Caco-2 (cell line): ENCODE measurements at regions not wholly inside any gene's neighbourhood (a gene's known extent, or its start where the extent isn't known, plus 50 kb on each side); places are given as distances from the start of the nearest gene placed in this dataset.
"Not testable (repeated sequence)": the region's sequence is repeated elsewhere in the genome, so short reads cannot be mapped to it uniquely, and the experiment has no call there.

ENCODE experiments used
- BruUV-seq: library from RNA; stranded (reverse); fragments of 400-500 nt; replicated peaks from 2 replicates; lab custom pipeline; 2021; lab: Mats Ljungman, UMichigan
- CTCF ChIA-PET: fragments of 300-600 bp; sonication (Branson Sonifier 250); formaldehyde crosslinking; loops from one replicate; lab custom pipeline; 2022; ENCODE audit warnings: antibody characterized with exemption; lab: Charles Lee
- POLR2A ChIA-PET: fragments of 300-600 bp; sonication (Branson Sonifier 250); formaldehyde crosslinking; loops from one replicate; lab custom pipeline; 2022; ENCODE audit warnings: antibody characterized with exemption; lab: Charles Lee
- DNase-seq, 2 experiments: peaks; one replicate each; pipeline versions ENCODE4 v3.0.0 to v3.0.0-alpha.2; 2020 to 2022
- H3K27me3 ChIP-seq: replicated peaks from 2 replicates; pipeline ENCODE4 v1.6.0; 2011; ENCODE audit warnings: low read length; ENCODE audit not compliant: control insufficient read depth, insufficient read depth
- H3K36me3 ChIP-seq: 2 replicates; pipeline ENCODE4 v1.5.1; 2011; ENCODE audit warnings: low read length; ENCODE audit not compliant: control insufficient read depth, insufficient read depth
- H3K4me1 ChIP-seq: fragments of 250-450 bp; sonication (Bioruptor Pico); 2 replicates; pipeline ENCODE4 v1.5.1; 2020; ENCODE audit warnings: mild to moderate bottlenecking
- H3K4me3 ChIP-seq: 2 replicates; pipeline ENCODE4 v1.5.1; 2011; ENCODE audit warnings: low read depth, mild to moderate bottlenecking, control low read depth, low read length
- H3K9me3 ChIP-seq: fragments of 250-450 bp; sonication (Bioruptor Pico); 2 replicates; pipeline ENCODE4 v1.5.1; 2020; ENCODE audit warnings: mild to moderate bottlenecking, moderate library complexity
- H3K27ac Mint-ChIP-seq: one replicate; pipeline ENCODE4 v1.8.0; 2022; ENCODE audit warnings: mixed read lengths; ENCODE audit not compliant: unreplicated experiment
- H3K27me3 Mint-ChIP-seq: one replicate; pipeline ENCODE4 v1.8.0; 2022; ENCODE audit warnings: mixed read lengths; ENCODE audit not compliant: insufficient read depth, unreplicated experiment
- H3K36me3 Mint-ChIP-seq: one replicate; pipeline ENCODE4 v1.8.0; 2022; ENCODE audit warnings: mild to moderate bottlenecking, mixed read lengths; ENCODE audit not compliant: insufficient read depth, unreplicated experiment
- H3K4me1 Mint-ChIP-seq: one replicate; pipeline ENCODE4 v1.8.0; 2022; ENCODE audit warnings: low read depth, mixed read lengths; ENCODE audit not compliant: unreplicated experiment
- H3K4me3 Mint-ChIP-seq: one replicate; pipeline ENCODE4 v1.8.0; 2022; ENCODE audit warnings: mild to moderate bottlenecking, moderate library complexity, mixed read lengths; ENCODE audit not compliant: unreplicated experiment
- H3K9me3 Mint-ChIP-seq: one replicate; pipeline ENCODE4 v1.8.0; 2022; ENCODE audit warnings: mixed read lengths; ENCODE audit not compliant: unreplicated experiment
- intact Hi-C: fragments of 100-400 bp; cut with micrococcal nuclease; formaldehyde crosslinking; loops from one replicate; pipeline ENCODE4 v1.10.0; 2022; ENCODE audit not compliant: unreplicated experiment
- TF ChIP-seq, protein P1 (sequence below), 2 experiments: fragments of 200-600 bp in 1 of 2; IDR thresholded peaks; 1 replicate in 1 of 2; 2 replicates in 1 of 2; pipeline versions ENCODE4 v1.5.1 to v1.8.0; 2011 to 2022; ENCODE audit warnings: antibody characterized with exemption in 1 of 2, control low read depth in 1 of 2, inconsistent platforms in 1 of 2, low read depth in 1 of 2, low read length in 1 of 2, mild to moderate bottlenecking in 1 of 2, moderate library complexity in 1 of 2; ENCODE audit not compliant: insufficient read depth in 1 of 2, severe bottlenecking in 1 of 2, unreplicated experiment in 1 of 2

DNA sequence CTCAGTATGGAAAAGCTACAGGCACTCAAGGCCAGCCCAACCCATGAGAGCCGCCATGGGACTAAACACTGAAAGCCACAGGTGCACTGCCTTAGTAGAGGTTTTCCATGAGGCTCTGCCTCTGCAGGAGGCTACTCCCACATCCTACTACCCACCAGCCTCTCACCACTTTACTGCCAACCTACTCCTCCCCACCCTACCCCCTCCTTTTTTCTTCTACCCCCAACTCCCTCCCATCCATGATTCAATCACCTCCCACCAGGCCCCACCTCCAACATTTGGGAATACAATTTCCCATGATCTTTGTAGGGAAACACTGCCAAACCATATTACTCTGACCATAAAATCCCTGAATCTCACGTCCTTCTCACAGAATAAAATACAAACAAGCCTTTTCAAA is 101.6 kb upstream of the CTSV start:
- POLR2A ChIA-PET: no interaction called here
- Mint-ChIP-seq H3K27me3 (no peaks in the 10 kb centered on the region), H3K9me3 (no peaks in the 10 kb centered on the region), H3K4me1 (no peaks in the 10 kb centered on the region), H3K36me3 (no peaks in the 10 kb centered on the region), H3K27ac (no peak overlapping the region), H3K4me3 (no peak overlapping the region)
- no TSS peak for BruUV-seq
- Histone ChIP-seq H3K4me1 (no peaks in the 10 kb centered on the region), H3K27me3 (no peaks in the 10 kb centered on the region), H3K36me3 (no peaks in the 10 kb centered on the region), H3K9me3 (no peaks in the 10 kb centered on the region), H3K4me3 (no peak overlapping the region)
- DNase-seq: no peak
- CTCF ChIA-PET: no interaction called here
- intact Hi-C loops: no loop called here
- TF ChIP-seq, protein P1, sequence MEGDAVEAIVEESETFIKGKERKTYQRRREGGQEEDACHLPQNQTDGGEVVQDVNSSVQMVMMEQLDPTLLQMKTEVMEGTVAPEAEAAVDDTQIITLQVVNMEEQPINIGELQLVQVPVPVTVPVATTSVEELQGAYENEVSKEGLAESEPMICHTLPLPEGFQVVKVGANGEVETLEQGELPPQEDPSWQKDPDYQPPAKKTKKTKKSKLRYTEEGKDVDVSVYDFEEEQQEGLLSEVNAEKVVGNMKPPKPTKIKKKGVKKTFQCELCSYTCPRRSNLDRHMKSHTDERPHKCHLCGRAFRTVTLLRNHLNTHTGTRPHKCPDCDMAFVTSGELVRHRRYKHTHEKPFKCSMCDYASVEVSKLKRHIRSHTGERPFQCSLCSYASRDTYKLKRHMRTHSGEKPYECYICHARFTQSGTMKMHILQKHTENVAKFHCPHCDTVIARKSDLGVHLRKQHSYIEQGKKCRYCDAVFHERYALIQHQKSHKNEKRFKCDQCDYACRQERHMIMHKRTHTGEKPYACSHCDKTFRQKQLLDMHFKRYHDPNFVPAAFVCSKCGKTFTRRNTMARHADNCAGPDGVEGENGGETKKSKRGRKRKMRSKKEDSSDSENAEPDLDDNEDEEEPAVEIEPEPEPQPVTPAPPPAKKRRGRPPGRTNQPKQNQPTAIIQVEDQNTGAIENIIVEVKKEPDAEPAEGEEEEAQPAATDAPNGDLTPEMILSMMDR (IDR thresholded peaks at IDR 0.05; ENCODE audit: insufficient read depth in 1 of 2, low read depth in 1 of 2, low read length in 1 of 2, severe bottlenecking in 1 of 2, unreplicated experiment in 1 of 2): no peak

DNA sequence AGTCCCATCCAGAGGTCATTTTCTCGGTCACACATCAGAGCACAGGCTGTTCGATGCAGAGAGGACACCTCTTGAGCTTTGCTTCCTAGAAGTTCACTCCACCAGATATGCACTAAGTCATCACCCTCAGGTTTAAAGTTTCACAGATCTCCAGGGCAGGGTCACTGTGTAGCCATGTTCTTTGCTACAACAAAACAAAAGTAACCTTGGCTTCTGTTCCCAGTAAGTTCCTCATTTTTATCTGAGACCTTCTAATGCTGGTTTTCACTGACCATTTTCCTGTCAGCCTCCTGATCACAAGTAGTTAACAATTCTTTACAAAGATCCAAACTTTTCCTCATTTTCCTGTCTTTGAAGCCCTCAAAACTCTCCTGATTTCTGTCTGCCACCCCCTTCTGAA is 97.5 kb upstream of the CTSV start:
- Mint-ChIP-seq H3K27ac (no peak overlapping the region), H3K9me3 (no peaks in the 10 kb centered on the region)

DNA sequence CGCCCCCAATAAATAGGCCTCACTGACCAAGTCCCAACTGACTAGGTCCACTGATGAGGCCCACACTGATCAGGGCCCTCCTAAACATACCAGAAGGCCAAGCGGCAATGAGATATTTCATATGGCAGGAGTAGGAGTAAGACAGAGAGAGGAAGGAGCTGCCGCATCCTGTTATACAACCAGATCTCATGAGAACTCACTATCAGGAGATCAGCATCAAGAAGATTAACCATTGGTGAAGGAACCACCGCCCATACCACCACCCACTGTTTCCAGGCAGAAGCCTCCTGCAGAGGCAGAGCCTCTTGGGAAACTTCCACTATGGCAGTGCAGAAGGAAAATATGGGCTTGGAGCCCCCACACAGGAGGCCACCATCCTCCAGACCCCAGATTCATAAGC is 95.0 kb upstream of the CTSV start:
- intact Hi-C loops, H3K9me3 Mint-ChIP-seq, H3K36me3 ChIP-seq, H3K27me3 Mint-ChIP-seq, H3K4me1 Mint-ChIP-seq, DNase-seq, BruUV-seq, CTCF ChIA-PET, H3K4me3 Mint-ChIP-seq, H3K36me3 Mint-ChIP-seq, H3K27ac Mint-ChIP-seq, H3K9me3 ChIP-seq, POLR2A ChIA-PET, H3K4me3 ChIP-seq, H3K4me1 ChIP-seq, H3K27me3 ChIP-seq: not testable (repeated sequence)

More for the DNA sequence above, 97.5 kb upstream of the CTSV start:
- intact Hi-C loops: no loop called here
- H3K36me3 Mint-ChIP-seq: no peaks in the 10 kb centered on the region
- ChIA-PET CTCF (no interaction called here), POLR2A (no interaction called here)
- Histone ChIP-seq H3K36me3 (no peaks in the 10 kb centered on the region), H3K4me1 (no peaks in the 10 kb centered on the region), H3K4me3 (no peak overlapping the region), H3K9me3 (no peaks in the 10 kb centered on the region), H3K27me3 (no peaks in the 10 kb centered on the region)
- TF ChIP-seq, protein P1 (IDR thresholded peaks at IDR 0.05; ENCODE audit: insufficient read depth in 1 of 2, low read depth in 1 of 2, low read length in 1 of 2, severe bottlenecking in 1 of 2, unreplicated experiment in 1 of 2): no peak
- no peaks in the 10 kb centered on the region for H3K4me1 Mint-ChIP-seq
- no peak overlapping the region for H3K4me3 Mint-ChIP-seq
- H3K27me3 Mint-ChIP-seq: no peaks in the 10 kb centered on the region
- DNase-seq: no peak
- BruUV-seq: no TSS peak

DNA sequence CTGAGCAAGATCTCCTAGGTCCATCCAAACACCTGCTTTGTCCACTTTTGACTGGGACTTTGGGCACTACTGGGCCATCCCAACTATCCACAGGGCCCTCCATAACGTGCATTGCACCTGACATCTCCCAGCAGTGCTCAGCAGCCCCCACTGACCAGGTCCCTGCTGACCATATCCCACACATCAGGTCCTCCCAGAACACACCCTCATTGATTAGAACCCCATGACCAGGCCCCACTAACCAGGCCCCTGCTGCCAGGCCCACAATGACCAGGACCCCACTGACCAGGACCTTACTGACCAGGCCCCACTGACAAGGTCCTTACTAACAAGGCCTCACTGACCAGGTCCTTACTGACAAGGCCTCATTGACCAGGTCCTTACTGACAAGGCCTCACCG is 93.9 kb upstream of the CTSV start:
- H3K36me3 Mint-ChIP-seq: no peaks in the 10 kb centered on the region
- TF ChIP-seq, protein P1 (IDR thresholded peaks at IDR 0.05; ENCODE audit: insufficient read depth in 1 of 2, low read depth in 1 of 2, low read length in 1 of 2, severe bottlenecking in 1 of 2, unreplicated experiment in 1 of 2): no peak
- no peaks in the 10 kb centered on the region for H3K4me1 Mint-ChIP-seq
- Histone ChIP-seq H3K36me3 (no peaks in the 10 kb centered on the region), H3K9me3 (no peaks in the 10 kb centered on the region), H3K4me3 (no peak overlapping the region), H3K4me1 (no peaks in the 10 kb centered on the region), H3K27me3 (no peaks in the 10 kb centered on the region)
- H3K9me3 Mint-ChIP-seq: no peaks in the 10 kb centered on the region
- ChIA-PET POLR2A (no interaction called here), CTCF (no interaction called here)
- no peak overlapping the region for H3K4me3 Mint-ChIP-seq
- intact Hi-C loops: no loop called here
- no peaks in the 10 kb centered on the region for H3K27me3 Mint-ChIP-seq
- no peak for DNase-seq
- no peak overlapping the region for H3K27ac Mint-ChIP-seq
- BruUV-seq: no TSS peak

DNA sequence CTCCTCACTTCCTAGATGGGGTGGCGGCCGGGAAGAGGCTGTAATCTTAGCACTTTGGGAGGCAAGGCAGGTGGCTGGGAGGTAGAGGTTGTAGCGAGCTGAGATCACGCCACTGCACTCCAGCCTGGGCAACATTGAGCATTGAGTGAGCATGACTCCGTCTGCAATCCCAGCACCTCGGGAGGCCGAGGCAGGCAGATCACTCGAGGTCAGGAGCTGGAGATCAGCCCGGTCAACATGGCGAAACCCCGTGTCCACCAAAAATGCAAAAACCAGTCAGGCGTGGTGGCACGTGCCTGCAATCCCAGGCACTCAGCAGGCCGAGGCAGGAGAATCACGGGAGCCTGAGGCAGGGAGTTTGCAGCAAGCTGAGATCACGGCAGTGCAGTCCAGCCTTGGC is 91.9 kb upstream of the CTSV start:
- H3K9me3 ChIP-seq, H3K4me1 Mint-ChIP-seq, H3K4me3 ChIP-seq, H3K27me3 Mint-ChIP-seq, intact Hi-C loops, BruUV-seq, CTCF ChIA-PET, H3K4me1 ChIP-seq, DNase-seq, H3K4me3 Mint-ChIP-seq, H3K27me3 ChIP-seq, H3K36me3 ChIP-seq, POLR2A ChIA-PET, H3K9me3 Mint-ChIP-seq, H3K27ac Mint-ChIP-seq, H3K36me3 Mint-ChIP-seq: not testable (repeated sequence)
